ENCODE measurements at regions not wholly inside any gene's neighbourhood (a gene's known extent, or its start where the extent isn't known, plus 50 kb on each side); places are given as distances from the start of the nearest gene placed in this dataset.

DNA sequence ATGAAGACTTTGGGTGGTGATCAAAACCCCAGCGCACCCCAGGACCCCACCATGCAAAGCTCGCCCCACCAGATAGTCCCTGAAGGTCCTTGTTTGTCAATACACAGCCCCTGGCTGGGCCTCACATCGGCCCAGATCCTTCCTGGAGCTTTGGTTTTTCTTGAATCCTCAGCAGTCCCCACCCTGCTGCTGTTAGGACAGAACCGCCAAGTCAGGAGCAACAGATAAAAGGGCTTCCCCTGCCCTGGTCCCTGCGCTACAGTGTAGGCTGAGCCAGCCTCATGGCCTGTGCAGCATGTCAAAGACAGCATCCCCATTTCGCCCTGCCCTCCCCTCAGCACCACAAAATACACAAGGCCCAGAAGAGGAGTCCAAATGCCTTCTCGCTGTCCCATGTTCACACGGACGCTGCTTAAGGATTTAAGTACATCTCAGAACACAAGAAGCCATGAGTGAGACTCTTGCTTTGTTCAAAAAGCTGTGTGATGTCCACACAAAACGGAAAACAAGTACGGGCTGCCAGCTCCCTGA is 65.7 kb downstream of the PSMG1 start:
- Histone ChIP-seq H3K23ac (ENCODE audit: low read depth, low read length) (no peak overlapping the region), H4K8ac (ENCODE audit: low read depth in 2 of 2, low read length in 2 of 2) (no peak overlapping the region), H3K36me3 (ENCODE audit: control insufficient read depth, insufficient read depth, low read length) (no peaks in the 10 kb centered on the region), H2BK15ac (ENCODE audit: low read depth, low read length) (no peak overlapping the region), H3K79me1 (ENCODE audit: low read depth in 1 of 2, low read length in 2 of 2) (no peaks in the 10 kb centered on the region), H3K4me1 (ENCODE audit: control insufficient read depth, insufficient read depth, low read length) (peaks cover 10% of the 10 kb centered on the region), H3K4me3 (ENCODE audit: insufficient read depth, low read depth, low read length) (no peak overlapping the region), H3K27ac (ENCODE audit: insufficient read depth, low read length) (no peak overlapping the region), H3K18ac (ENCODE audit: low read depth, low read length) (no peak overlapping the region), H4K91ac (ENCODE audit: insufficient read depth, low read depth, low read length) (no peak overlapping the region), H3K9me1 (ENCODE audit: insufficient read depth, low read length) (peaks cover 12% of the 10 kb centered on the region), H2AFZ (replicated peaks; ENCODE audit: low read length, poor library complexity) (no peak overlapping the region), H3K14ac (replicated peaks; ENCODE audit: low read depth, low read length) (no peak overlapping the region), H3K4ac (ENCODE audit: low read depth, low read length) (no peak overlapping the region), H4K20me1 (ENCODE audit: insufficient read depth, low read length) (no peaks in the 10 kb centered on the region), H2AK5ac (ENCODE audit: low read depth, low read length) (no peak overlapping the region), H3K56ac (ENCODE audit: extremely low read depth, insufficient read depth, low read length) (no peak overlapping the region), H4K5ac (ENCODE audit: low read depth, low read length) (no peak overlapping the region), H3K4me2 (ENCODE audit: low read depth, low read length) (no peak overlapping the region), H3K9me3 (ENCODE audit: control insufficient read depth, insufficient read depth, low read length) (no peaks in the 10 kb centered on the region), H2AK9ac (replicated peaks; ENCODE audit: low read depth, low read length, poor library complexity) (no peak overlapping the region), H2BK5ac (ENCODE audit: low read depth, low read length, poor library complexity, severe bottlenecking) (no peak overlapping the region), H3K9ac (ENCODE audit: low read depth, low read length) (no peak overlapping the region), H3K27me3 (ENCODE audit: control insufficient read depth, insufficient read depth, low read length) (no peaks in the 10 kb centered on the region), H2BK120ac (ENCODE audit: low read depth, low read length) (peak overlapping the region; percentile 24; the same call in 1 of the 2 replicates), H2BK20ac (ENCODE audit: low read depth, low read length) (no peak overlapping the region)
- TF ChIP-seq, protein P1, sequence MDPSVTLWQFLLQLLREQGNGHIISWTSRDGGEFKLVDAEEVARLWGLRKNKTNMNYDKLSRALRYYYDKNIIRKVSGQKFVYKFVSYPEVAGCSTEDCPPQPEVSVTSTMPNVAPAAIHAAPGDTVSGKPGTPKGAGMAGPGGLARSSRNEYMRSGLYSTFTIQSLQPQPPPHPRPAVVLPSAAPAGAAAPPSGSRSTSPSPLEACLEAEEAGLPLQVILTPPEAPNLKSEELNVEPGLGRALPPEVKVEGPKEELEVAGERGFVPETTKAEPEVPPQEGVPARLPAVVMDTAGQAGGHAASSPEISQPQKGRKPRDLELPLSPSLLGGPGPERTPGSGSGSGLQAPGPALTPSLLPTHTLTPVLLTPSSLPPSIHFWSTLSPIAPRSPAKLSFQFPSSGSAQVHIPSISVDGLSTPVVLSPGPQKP (IDR thresholded peaks at IDR 0.05; ENCODE audit: borderline replicate concordance, low read depth, low read length), result no peak
- TF ChIP-seq NFE2L2 (IDR thresholded peaks at IDR 0.05; ENCODE audit: low read depth, low read length) (no peak), FOS (IDR thresholded peaks at IDR 0.05; ENCODE audit: low read depth, low read length) (no peak)
- in situ Hi-C loops (cut with MboI; ENCODE audit: low sequenced_read_pairs), result no loop called here
- POLR2A ChIA-PET (ENCODE audit: unreplicated experiment), result no interaction called here
- ATAC-seq (ENCODE audit: low read depth), result no peak
- dilution Hi-C loops (cut with HindIII; ENCODE audit: low sequenced_read_pairs, unreplicated experiment), result no loop called here
- no peak for DNase-seq
- 87% methylated on average over 3 of the region's 11 CpGs; no CpG with 5 or more reads in 1 of the 2 experiments for WGBS, 2 experiments (ENCODE audit: extremely low coverage in 2 of 2, insufficient read length in 1 of 2)
- intact Hi-C loops (cut with micrococcal nuclease), result no loop called here
- BruUV-seq (replicated peaks), result no TSS peak
- CTCF ChIA-PET, result no interaction called here
